Adipocyte (in vitro differentiated cells): ENCODE measurements at regions not wholly inside any gene's neighbourhood (a gene's known extent, or its start where the extent isn't known, plus 50 kb on each side); places are given as distances from the start of the nearest gene placed in this dataset.

Experiments used
- DNase-seq: peaks from one replicate; pipeline ENCODE4 v3.0.0-alpha.2; 2015; ENCODE audit warnings: low read depth
- H3K27me3 ChIP-seq: replicated peaks from 2 replicates; pipeline ENCODE4 v1.7.0; 2013; ENCODE audit warnings: mild to moderate bottlenecking, low read length, moderate library complexity; ENCODE audit not compliant: control insufficient read depth, insufficient read depth
- H3K36me3 ChIP-seq: 2 replicates; pipeline ENCODE4 v1.7.0; 2013; ENCODE audit warnings: low read length, mild to moderate bottlenecking, moderate library complexity; ENCODE audit not compliant: control insufficient read depth, insufficient read depth, severe bottlenecking
- H3K4me1 ChIP-seq: 2 replicates; pipeline ENCODE4 v1.7.0; 2013; ENCODE audit warnings: mild to moderate bottlenecking, low read length, moderate library complexity; ENCODE audit not compliant: control insufficient read depth, insufficient read depth
- H3K4me3 ChIP-seq: 2 replicates; pipeline ENCODE4 v1.7.0; 2013; ENCODE audit warnings: mild to moderate bottlenecking, low read length, moderate library complexity
- H3K9ac ChIP-seq: 2 replicates; pipeline ENCODE4 v1.7.0; 2013; ENCODE audit warnings: mild to moderate bottlenecking, low read length, moderate library complexity
- H3K9me3 ChIP-seq: 2 replicates; pipeline ENCODE4 v1.7.0; 2013; ENCODE audit warnings: mild to moderate bottlenecking, low read length, moderate library complexity; ENCODE audit not compliant: control insufficient read depth

GRCh38 chr12:105960319-105961083 lies 178.3 kb downstream of the NUAK1 start:
- H3K4me3 ChIP-seq: no peak overlapping the region
- peak; percentile 14 for DNase-seq

GRCh38 chr12:105961821-105962671 lies 176.7 kb downstream of the NUAK1 start:
- no peaks in the 10 kb centered on the region for H3K9me3 ChIP-seq
- no peak overlapping the region for H3K4me3 ChIP-seq
- H3K27me3 ChIP-seq: peaks cover 9% of the 10 kb centered on the region
- H3K36me3 ChIP-seq: no peaks in the 10 kb centered on the region
- DNase-seq: peak; percentile 39
- no peak overlapping the region for H3K9ac ChIP-seq
- H3K4me1 ChIP-seq: no peaks in the 10 kb centered on the region

More at GRCh38 chr12:105960319-105961083, 178.3 kb downstream of the NUAK1 start:
- Histone ChIP-seq H3K4me1 (peaks cover 11% of the 10 kb centered on the region), H3K27me3 (peaks cover 9% of the 10 kb centered on the region), H3K36me3 (no peaks in the 10 kb centered on the region), H3K9ac (no peak overlapping the region), H3K9me3 (no peaks in the 10 kb centered on the region)

GRCh38 chr12:105967038-105967776 lies 171.5 kb downstream of the NUAK1 start:
- Histone ChIP-seq H3K4me1 (no peaks in the 10 kb centered on the region), H3K27me3 (no peaks in the 10 kb centered on the region), H3K4me3 (no peak overlapping the region), H3K9ac (no peak overlapping the region), H3K9me3 (no peaks in the 10 kb centered on the region), H3K36me3 (no peaks in the 10 kb centered on the region)
- DNase-seq: peak; percentile 3

GRCh38 chr12:105968025-105968424 lies 170.7 kb downstream of the NUAK1 start:
- Histone ChIP-seq H3K9ac (no peak overlapping the region), H3K27me3 (no peaks in the 10 kb centered on the region), H3K36me3 (no peaks in the 10 kb centered on the region), H3K4me3 (no peak overlapping the region), H3K9me3 (no peaks in the 10 kb centered on the region), H3K4me1 (no peaks in the 10 kb centered on the region)
- peak; percentile 2 for DNase-seq

GRCh38 chr12:105970885-105971284 lies 167.9 kb downstream of the NUAK1 start:
- DNase-seq: no peak
- H3K4me1 ChIP-seq: no peaks in the 10 kb centered on the region
- H3K27me3 ChIP-seq: no peaks in the 10 kb centered on the region
- H3K9ac ChIP-seq: no peak overlapping the region
- H3K4me3 ChIP-seq: no peak overlapping the region
- H3K36me3 ChIP-seq: no peaks in the 10 kb centered on the region
- no peaks in the 10 kb centered on the region for H3K9me3 ChIP-seq

GRCh38 chr12:105974738-105975137 lies 164.0 kb downstream of the NUAK1 start:
- H3K27me3 ChIP-seq: no peaks in the 10 kb centered on the region
- DNase-seq: no peak
- H3K4me3 ChIP-seq: no peak overlapping the region
- no peaks in the 10 kb centered on the region for H3K9me3 ChIP-seq
- no peak overlapping the region for H3K9ac ChIP-seq
- H3K36me3 ChIP-seq: no peaks in the 10 kb centered on the region
- H3K4me1 ChIP-seq: peaks cover 8% of the 10 kb centered on the region

- peaks cover 8% of the 10 kb centered on the region for H3K4me1 ChIP-seq
- H3K27me3 ChIP-seq: no peaks in the 10 kb centered on the region
- no peak overlapping the region for H3K4me3 ChIP-seq
- H3K36me3 ChIP-seq: no peaks in the 10 kb centered on the region
- H3K9ac ChIP-seq: no peak overlapping the region
- H3K9me3 ChIP-seq: no peaks in the 10 kb centered on the region
- DNase-seq: no peak
These were observed 163.4 kb downstream of the NUAK1 start for GRCh38 chr12:105975351-105975750.

GRCh38 chr12:105977236-105977635 lies 161.5 kb downstream of the NUAK1 start:
- peaks cover 8% of the 10 kb centered on the region for H3K4me1 ChIP-seq
- H3K36me3 ChIP-seq: no peaks in the 10 kb centered on the region
- H3K4me3 ChIP-seq: no peak overlapping the region
- H3K9ac ChIP-seq: no peak overlapping the region
- H3K27me3 ChIP-seq: no peaks in the 10 kb centered on the region
- no peaks in the 10 kb centered on the region for H3K9me3 ChIP-seq
- no peak for DNase-seq

GRCh38 chr12:105977652-105978051 lies 161.1 kb downstream of the NUAK1 start:
- Histone ChIP-seq H3K4me3 (no peak overlapping the region), H3K36me3 (no peaks in the 10 kb centered on the region), H3K9me3 (no peaks in the 10 kb centered on the region), H3K27me3 (no peaks in the 10 kb centered on the region), H3K9ac (no peak overlapping the region), H3K4me1 (peaks cover 8% of the 10 kb centered on the region)
- DNase-seq: peak; percentile 73

- no peaks in the 10 kb centered on the region for H3K9me3 ChIP-seq
- H3K4me3 ChIP-seq: no peak overlapping the region
- no peak overlapping the region for H3K9ac ChIP-seq
- no peaks in the 10 kb centered on the region for H3K27me3 ChIP-seq
- H3K4me1 ChIP-seq: peaks cover 8% of the 10 kb centered on the region
- DNase-seq: no peak
- H3K36me3 ChIP-seq: no peaks in the 10 kb centered on the region
These were observed 160.5 kb downstream of the NUAK1 start for GRCh38 chr12:105978276-105978675.

- H3K4me1 ChIP-seq: peaks cover 8% of the 10 kb centered on the region
- H3K9ac ChIP-seq: no peak overlapping the region
- H3K27me3 ChIP-seq: no peaks in the 10 kb centered on the region
- DNase-seq: no peak
- H3K9me3 ChIP-seq: no peaks in the 10 kb centered on the region
- H3K36me3 ChIP-seq: no peaks in the 10 kb centered on the region
- H3K4me3 ChIP-seq: no peak overlapping the region
These were observed 160.1 kb downstream of the NUAK1 start for GRCh38 chr12:105978686-105979085.
